PC-9 (cell line): ENCODE measurements at regions not wholly inside any gene's neighbourhood (a gene's known extent, or its start where the extent isn't known, plus 50 kb on each side); places are given as distances from the start of the nearest gene placed in this dataset.

ENCODE experiments used
- BruUV-seq: library from RNA; stranded (reverse); fragments of 400-500 nt; replicated peaks from 2 replicates; lab custom pipeline; 2021; lab: Mats Ljungman, UMichigan
- CTCF ChIA-PET: fragments of 300-600 bp; sonication (Branson Sonifier 250); formaldehyde crosslinking; loops from one replicate; lab custom pipeline; 2022; ENCODE audit warnings: antibody characterized with exemption; lab: Charles Lee
- POLR2A ChIA-PET: fragments of 300-600 bp; sonication (Branson Sonifier 250); formaldehyde crosslinking; loops from one replicate; lab custom pipeline; 2022; ENCODE audit warnings: antibody characterized with exemption; ENCODE audit not compliant: unreplicated experiment; lab: Charles Lee
- DNase-seq, 2 experiments: peaks; one replicate each; pipeline versions ENCODE4 v3.0.0 to v3.0.0-alpha.2; 2015 to 2022; ENCODE audit warnings: mixed read lengths in 1 of 2
- H2AFZ ChIP-seq: fragments of 200-600 bp; sonication (generic); 2 replicates; pipeline ENCODE4 v1.8.1; 2017; ENCODE audit warnings: antibody characterized with exemption
- H3F3A ChIP-seq: fragments of 200-600 bp; sonication (generic); 2 replicates; pipeline ENCODE4 v1.8.1; 2017; ENCODE audit warnings: antibody characterized with exemption, mild to moderate bottlenecking, low read depth; ENCODE audit not compliant: insufficient read depth
- H3K27ac ChIP-seq: fragments of 200-600 bp; sonication (generic); 2 replicates; pipeline ENCODE4 v1.6.1; 2016; ENCODE audit warnings: mixed run types
- H3K27me3 ChIP-seq: fragments of 200-600 bp; sonication (generic); 2 replicates; pipeline ENCODE4 v1.6.1; 2016; ENCODE audit warnings: low read depth, mixed run types; ENCODE audit not compliant: insufficient read depth
- H3K36me3 ChIP-seq: fragments of 200-600 bp; sonication (generic); 2 replicates; pipeline ENCODE4 v1.6.1; 2016; ENCODE audit warnings: low read depth, mixed run types
- H3K4me1 ChIP-seq: fragments of 200-600 bp; sonication (generic); replicated peaks from 2 replicates; pipeline ENCODE4 v1.6.1; 2016; ENCODE audit warnings: mixed run types; ENCODE audit not compliant: insufficient read depth
- H3K4me2 ChIP-seq: fragments of 200-600 bp; sonication (generic); 2 replicates; pipeline ENCODE4 v1.6.1; 2017; ENCODE audit warnings: mixed run types
- H3K4me3 ChIP-seq: fragments of 200-600 bp; sonication (generic); 2 replicates; pipeline ENCODE4 v1.6.1; 2016; ENCODE audit warnings: mixed run types
- H3K79me2 ChIP-seq: fragments of 200-600 bp; sonication (generic); 2 replicates; pipeline ENCODE4 v1.6.1; 2017; ENCODE audit warnings: low read depth, mixed run types
- H3K9me2 ChIP-seq: fragments of 200-600 bp; sonication (generic); 2 replicates; pipeline ENCODE4 v1.8.1; 2017; ENCODE audit warnings: mild to moderate bottlenecking; ENCODE audit not compliant: insufficient read depth
- H3K9me3 ChIP-seq: fragments of 200-600 bp; sonication (generic); 2 replicates; pipeline ENCODE4 v1.8.1; 2016; ENCODE audit warnings: low read depth; ENCODE audit not compliant: insufficient read depth
- H4K20me1 ChIP-seq: fragments of 200-600 bp; sonication (generic); 2 replicates; pipeline ENCODE4 v1.8.1; 2017; ENCODE audit not compliant: insufficient read depth
- EZH2 ChIP-seq: fragments of 200-600 bp; sonication (generic); IDR thresholded peaks from 2 replicates; pipeline ENCODE4 v1.8.0; 2017; ENCODE audit warnings: antibody characterized with exemption, low read depth
- intact Hi-C: fragments of 100-400 bp; cut with micrococcal nuclease; formaldehyde crosslinking; loops from one replicate; pipeline ENCODE4 v1.10.0; 2022; ENCODE audit not compliant: unreplicated experiment
- TF ChIP-seq, protein P1 (sequence below): fragments of 200-600 bp; sonication (generic); conservative IDR thresholded peaks from 2 replicates; pipeline ENCODE4 v1.6.1; 2017; ENCODE audit warnings: mixed run types, antibody characterized with exemption, mild to moderate bottlenecking, moderate library complexity

DNA sequence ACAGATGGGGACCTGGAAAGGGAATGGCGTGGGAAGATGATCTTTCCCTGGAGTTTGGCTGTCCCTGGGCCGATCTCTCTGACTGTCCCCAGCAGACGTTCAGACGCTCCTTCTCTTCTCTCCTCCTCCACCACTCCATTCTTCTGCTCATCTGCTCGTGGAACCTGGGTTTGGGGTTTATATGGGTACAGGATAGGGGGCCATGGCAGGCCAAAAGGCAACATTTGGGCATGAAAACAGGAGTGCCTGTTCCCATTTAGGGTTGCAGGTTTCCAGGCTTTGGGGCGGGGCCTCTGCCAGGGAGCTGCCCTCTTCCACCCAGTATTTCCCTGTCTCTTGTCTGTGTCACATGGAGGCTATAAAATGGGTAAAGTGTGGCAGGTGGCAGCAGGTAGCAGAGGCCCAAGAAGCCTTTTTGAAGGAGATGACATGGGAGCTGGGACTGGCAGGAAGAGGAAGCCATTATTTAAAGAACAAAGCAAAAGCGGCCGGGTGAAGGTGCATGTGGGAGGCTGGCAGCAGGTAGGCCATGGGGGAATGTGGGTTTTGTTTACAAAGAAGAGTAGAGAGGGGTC is 203.7 kb downstream of the BMP7 start:
- Histone ChIP-seq H3K4me1 (peaks cover 40% of the 10 kb centered on the region), H3K36me3 (no peaks in the 10 kb centered on the region), H3K4me3 (no peak overlapping the region), H3K9me3 (no peaks in the 10 kb centered on the region), H3K27ac (no peak overlapping the region), H3K9me2 (no peaks in the 10 kb centered on the region), H4K20me1 (no peaks in the 10 kb centered on the region), H2AFZ (no peak overlapping the region), H3F3A (peaks cover 18% of the 10 kb centered on the region), H3K4me2 (no peak overlapping the region), H3K79me2 (no peaks in the 10 kb centered on the region), H3K27me3 (no peaks in the 10 kb centered on the region)
- no TSS peak for BruUV-seq
- CTCF ChIA-PET: interaction anchor here (0.8 kb wide), 1 partner anchor 9 kb away, joined by 3 read pairs; no protein-coding TSS in a partner anchor
- POLR2A ChIA-PET: no interaction called here
- no peak for DNase-seq
- TF ChIP-seq, protein P1, sequence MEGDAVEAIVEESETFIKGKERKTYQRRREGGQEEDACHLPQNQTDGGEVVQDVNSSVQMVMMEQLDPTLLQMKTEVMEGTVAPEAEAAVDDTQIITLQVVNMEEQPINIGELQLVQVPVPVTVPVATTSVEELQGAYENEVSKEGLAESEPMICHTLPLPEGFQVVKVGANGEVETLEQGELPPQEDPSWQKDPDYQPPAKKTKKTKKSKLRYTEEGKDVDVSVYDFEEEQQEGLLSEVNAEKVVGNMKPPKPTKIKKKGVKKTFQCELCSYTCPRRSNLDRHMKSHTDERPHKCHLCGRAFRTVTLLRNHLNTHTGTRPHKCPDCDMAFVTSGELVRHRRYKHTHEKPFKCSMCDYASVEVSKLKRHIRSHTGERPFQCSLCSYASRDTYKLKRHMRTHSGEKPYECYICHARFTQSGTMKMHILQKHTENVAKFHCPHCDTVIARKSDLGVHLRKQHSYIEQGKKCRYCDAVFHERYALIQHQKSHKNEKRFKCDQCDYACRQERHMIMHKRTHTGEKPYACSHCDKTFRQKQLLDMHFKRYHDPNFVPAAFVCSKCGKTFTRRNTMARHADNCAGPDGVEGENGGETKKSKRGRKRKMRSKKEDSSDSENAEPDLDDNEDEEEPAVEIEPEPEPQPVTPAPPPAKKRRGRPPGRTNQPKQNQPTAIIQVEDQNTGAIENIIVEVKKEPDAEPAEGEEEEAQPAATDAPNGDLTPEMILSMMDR: no peak
- no peak for TF ChIP-seq EZH2
- intact Hi-C loops: loop anchor here (10.0 kb wide), 1 partner anchor 658 kb away; no protein-coding TSS in a partner anchor

DNA sequence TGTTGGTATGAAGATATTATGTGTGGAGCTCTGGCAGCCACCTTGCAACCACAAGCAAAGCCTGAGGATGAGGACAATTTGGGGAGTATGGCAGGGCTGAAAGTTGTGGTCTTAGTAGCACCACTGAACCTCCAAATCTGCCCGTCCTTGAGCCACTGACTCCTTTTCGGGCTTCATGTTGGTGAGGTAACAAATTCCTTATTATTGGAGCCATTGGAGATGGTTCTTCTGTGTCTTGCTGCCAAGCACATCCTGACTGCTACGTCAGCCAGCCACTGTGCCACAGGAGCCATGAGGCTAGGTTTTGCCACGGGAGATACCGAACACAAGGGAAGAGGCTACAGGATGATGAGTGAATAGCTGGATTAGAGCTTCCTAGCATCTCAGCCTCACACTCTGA is 201.6 kb downstream of the BMP7 start:
- no peak overlapping the region for H3K4me2 ChIP-seq
- CTCF ChIA-PET: interaction anchor here (0.6 kb wide), 1 partner anchor 69 kb away, joined by 3 read pairs; no protein-coding TSS in a partner anchor
- H3K9me3 ChIP-seq: no peaks in the 10 kb centered on the region
- H3K27ac ChIP-seq: no peak overlapping the region
- TF ChIP-seq EZH2: no peak
- TF ChIP-seq, protein P1: no peak
- H3K36me3 ChIP-seq: no peaks in the 10 kb centered on the region
- no TSS peak for BruUV-seq
- peaks cover 36% of the 10 kb centered on the region for H3K4me1 ChIP-seq
- no peak for DNase-seq
- H3K79me2 ChIP-seq: no peaks in the 10 kb centered on the region
- no peak overlapping the region for H3K4me3 ChIP-seq
- POLR2A ChIA-PET: no interaction called here
- intact Hi-C loops: loop anchor here (10.0 kb wide), 1 partner anchor 660 kb away; no protein-coding TSS in a partner anchor
- no peaks in the 10 kb centered on the region for H3K9me2 ChIP-seq
- peaks cover 16% of the 10 kb centered on the region for H3F3A ChIP-seq
- no peaks in the 10 kb centered on the region for H4K20me1 ChIP-seq
- H2AFZ ChIP-seq: no peak overlapping the region
- no peaks in the 10 kb centered on the region for H3K27me3 ChIP-seq

DNA sequence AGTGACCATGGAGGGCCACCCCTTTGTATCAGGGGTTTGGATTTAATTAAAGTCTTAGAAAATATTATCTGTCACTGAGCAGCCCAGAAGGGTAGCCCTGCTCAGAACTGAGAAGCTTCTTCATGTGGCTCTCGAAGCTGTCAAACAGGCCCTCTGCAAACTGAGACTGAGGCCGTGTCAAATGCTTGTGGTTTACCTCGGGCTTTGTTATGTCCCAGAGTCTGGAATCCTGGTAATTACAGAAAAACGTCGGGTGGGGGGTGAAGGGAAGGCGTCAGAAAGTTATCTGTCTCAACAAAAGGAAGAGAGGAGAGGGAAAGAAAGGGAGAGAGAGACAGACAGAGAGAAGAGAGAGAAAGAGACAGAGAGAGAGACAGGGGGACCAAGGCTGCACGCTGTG is 200.8 kb downstream of the BMP7 start:
- Histone ChIP-seq H3K9me3 (no peaks in the 10 kb centered on the region), H3K79me2 (no peaks in the 10 kb centered on the region), H3K27me3 (no peaks in the 10 kb centered on the region), H3K4me1 (peaks cover 30% of the 10 kb centered on the region), H3K4me2 (peak overlapping the region; percentile 52), H3K9me2 (no peaks in the 10 kb centered on the region), H3K36me3 (no peaks in the 10 kb centered on the region), H3K27ac (no peak overlapping the region), H4K20me1 (no peaks in the 10 kb centered on the region), H3F3A (peaks cover 11% of the 10 kb centered on the region), H3K4me3 (no peak overlapping the region), H2AFZ (0 out of 2 replicates have a peak overlapping the region, but pooled peaks have one; percentile 64)
- BruUV-seq: no TSS peak
- POLR2A ChIA-PET: interaction anchor here (0.7 kb wide), 1 partner anchor 608 kb away, joined by 3 read pairs; no protein-coding TSS in a partner anchor
- CTCF ChIA-PET: interaction anchor here (1.0 kb wide), 1 partner anchor 11 kb away, joined by 3 read pairs; no protein-coding TSS in a partner anchor
- intact Hi-C loops: loop anchor here (10.0 kb wide), 1 partner anchor 661 kb away; no protein-coding TSS in a partner anchor
- TF ChIP-seq EZH2: no peak
- TF ChIP-seq, protein P1: no peak
- DNase-seq: no peak
